RWPE2 (cell line): ENCODE measurements at regions not wholly inside any gene's neighbourhood (a gene's known extent, or its start where the extent isn't known, plus 50 kb on each side); places are given as distances from the start of the nearest gene placed in this dataset.

ENCODE experiments used
- ATAC-seq: fragments of 200-7000 bp; cut with Tn5 transposase; 3 replicates; pipeline ENCODE4 v1.9.1; 2021; ENCODE audit warnings: low read depth
- DNase-seq: peaks from one replicate; pipeline ENCODE4 v3.0.0-alpha.2; 2020; ENCODE audit warnings: low spot score
- H3K27ac ChIP-seq: fragments of 450-650 bp; 2 replicates; pipeline ENCODE4 v1.5.1; 2017; ENCODE audit warnings: mild to moderate bottlenecking; ENCODE audit not compliant: poor library complexity, severe bottlenecking
- H3K27me3 ChIP-seq: fragments of 250-450 bp; sonication (Bioruptor Pico); 2 replicates; pipeline ENCODE4 v1.5.1; 2021; ENCODE audit warnings: mild to moderate bottlenecking, moderate library complexity; ENCODE audit not compliant: insufficient read depth, poor library complexity, severe bottlenecking
- H3K36me3 ChIP-seq: fragments of 250-450 bp; sonication (Bioruptor Pico); 2 replicates; pipeline ENCODE4 v1.5.1; 2020; ENCODE audit warnings: low read depth, mild to moderate bottlenecking, moderate library complexity
- H3K4me1 ChIP-seq: fragments of 250-450 bp; sonication (Bioruptor Pico); 2 replicates; pipeline ENCODE4 v1.5.1; 2021; ENCODE audit warnings: mild to moderate bottlenecking, moderate library complexity; ENCODE audit not compliant: insufficient read depth, poor library complexity, severe bottlenecking
- H3K4me3 ChIP-seq: fragments of 250-450 bp; sonication (Bioruptor Pico); 2 replicates; pipeline ENCODE4 v1.5.1; 2021; ENCODE audit warnings: mild to moderate bottlenecking, moderate library complexity; ENCODE audit not compliant: severe bottlenecking
- H3K9me3 ChIP-seq: fragments of 250-450 bp; sonication (Bioruptor Pico); 2 replicates; pipeline ENCODE4 v1.5.1; 2021; ENCODE audit warnings: mild to moderate bottlenecking, moderate library complexity; ENCODE audit not compliant: severe bottlenecking
- CTCF ChIP-seq: fragments of 450-650 bp; IDR thresholded peaks from one replicate; pipeline ENCODE4 v1.5.1; 2017; ENCODE audit warnings: mild to moderate bottlenecking, moderate library complexity; ENCODE audit not compliant: poor library complexity, severe bottlenecking

DNA sequence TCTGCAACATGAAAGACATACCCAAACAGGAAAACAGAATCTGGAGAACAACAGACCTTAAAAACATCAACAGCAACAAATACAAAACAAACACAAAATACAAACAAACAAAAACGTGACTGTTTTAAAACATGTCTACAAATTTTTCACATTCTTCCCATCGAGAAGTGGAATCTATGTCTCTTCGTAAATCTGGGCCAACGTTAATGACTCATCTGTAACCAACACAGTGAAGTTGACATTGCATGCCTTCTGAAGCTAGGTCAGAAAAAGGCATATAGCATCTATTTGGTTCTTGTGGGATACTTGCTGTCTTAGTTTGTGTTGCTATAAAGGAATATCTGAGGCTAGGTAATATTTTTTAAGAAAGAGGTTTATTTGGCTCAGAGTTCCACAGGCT, 139.2 kb upstream of the FOXN2 start:
- Histone ChIP-seq H3K27me3 (no peaks in the 10 kb centered on the region), H3K27ac (no peak overlapping the region), H3K36me3 (no peaks in the 10 kb centered on the region), H3K4me1 (no peaks in the 10 kb centered on the region), H3K4me3 (no peak overlapping the region), H3K9me3 (no peaks in the 10 kb centered on the region)
- ATAC-seq (no peak), DNase-seq (no peak)
- no peak for TF ChIP-seq CTCF

- no peaks in the 10 kb centered on the region for H3K9me3 ChIP-seq
- H3K27me3 ChIP-seq, result no peaks in the 10 kb centered on the region
- no peaks in the 10 kb centered on the region for H3K4me1 ChIP-seq
- no peak overlapping the region for H3K27ac ChIP-seq
- TF ChIP-seq CTCF, result no peak
- H3K36me3 ChIP-seq, result no peaks in the 10 kb centered on the region
- no peak for DNase-seq
- no peak for ATAC-seq
- no peak overlapping the region for H3K4me3 ChIP-seq
Observed at GRCh38 chr2:48175656-48176055, 138.8 kb upstream of the FOXN2 start.

DNA sequence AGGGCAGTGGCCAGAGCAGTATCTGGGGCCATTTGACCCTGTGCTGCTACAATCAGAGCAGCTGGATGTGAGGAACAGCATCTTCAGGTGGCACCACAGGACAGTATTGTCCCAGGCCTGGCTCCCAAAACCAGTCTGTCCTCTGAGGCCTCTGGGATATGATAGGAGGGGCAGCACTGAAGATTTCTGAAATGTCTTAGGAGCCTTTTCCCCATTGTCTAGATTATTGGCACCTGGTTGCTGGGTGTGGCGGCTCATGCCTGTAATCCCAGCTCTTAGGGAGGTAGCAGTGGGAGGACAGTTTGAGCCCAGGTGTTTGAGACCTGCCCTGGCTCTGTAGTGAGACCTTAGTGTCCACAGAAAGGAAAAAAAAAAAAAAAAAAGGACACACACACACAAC, 137.6 kb upstream of the FOXN2 start:
- TF ChIP-seq CTCF, result no peak
- ATAC-seq (no peak), DNase-seq (no peak)
- no peaks in the 10 kb centered on the region for H3K36me3 ChIP-seq
- H3K4me1 ChIP-seq, result no peaks in the 10 kb centered on the region
- H3K27ac ChIP-seq, result no peak overlapping the region
- H3K27me3 ChIP-seq, result no peaks in the 10 kb centered on the region
- H3K9me3 ChIP-seq, result no peaks in the 10 kb centered on the region
- H3K4me3 ChIP-seq, result no peak overlapping the region

GRCh38 chr2:48178611-48179010, 135.9 kb upstream of the FOXN2 start:
- no peaks in the 10 kb centered on the region for H3K9me3 ChIP-seq
- H3K27me3 ChIP-seq, result no peaks in the 10 kb centered on the region
- no peak for TF ChIP-seq CTCF
- no peak for DNase-seq
- no peak overlapping the region for H3K4me3 ChIP-seq
- no peaks in the 10 kb centered on the region for H3K4me1 ChIP-seq
- H3K27ac ChIP-seq, result no peak overlapping the region
- H3K36me3 ChIP-seq, result no peaks in the 10 kb centered on the region
- ATAC-seq, result no peak

DNA sequence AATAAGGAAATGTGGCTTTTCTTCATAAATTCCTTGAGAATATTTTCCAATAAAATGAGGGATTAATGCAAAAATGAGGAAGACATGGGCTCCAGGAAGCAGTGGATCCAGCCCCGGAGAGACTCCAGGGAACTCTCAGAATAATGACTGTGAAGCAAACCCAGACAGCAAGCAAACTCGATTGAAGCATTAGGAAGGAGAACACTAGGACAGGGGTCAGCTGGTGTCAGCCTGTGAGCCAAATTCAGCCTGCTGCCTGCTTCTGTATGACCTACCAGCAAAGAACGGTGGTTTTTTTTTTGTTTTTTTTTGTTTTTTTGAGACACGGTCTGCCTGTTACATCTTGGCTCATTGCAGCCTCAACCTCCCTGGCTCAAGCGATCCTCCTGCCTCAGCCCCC, 133.9 kb upstream of the FOXN2 start:
- no peak for TF ChIP-seq CTCF
- no peaks in the 10 kb centered on the region for H3K36me3 ChIP-seq
- H3K27ac ChIP-seq, result no peak overlapping the region
- H3K9me3 ChIP-seq, result no peaks in the 10 kb centered on the region
- ATAC-seq (no peak), DNase-seq (no peak)
- no peaks in the 10 kb centered on the region for H3K4me1 ChIP-seq
- H3K4me3 ChIP-seq, result no peak overlapping the region
- no peaks in the 10 kb centered on the region for H3K27me3 ChIP-seq
